ENCODE measurements at regions not wholly inside any gene's neighbourhood (a gene's known extent, or its start where the extent isn't known, plus 50 kb on each side); places are given as distances from the start of the nearest gene placed in this dataset.
A peak's percentile ranks its signal among the peaks of the same experiment; 100 is the strongest.
"Not testable (repeated sequence)": the region's sequence is repeated elsewhere in the genome, so short reads cannot be mapped to it uniquely, and the experiment has no call there.

DNA sequence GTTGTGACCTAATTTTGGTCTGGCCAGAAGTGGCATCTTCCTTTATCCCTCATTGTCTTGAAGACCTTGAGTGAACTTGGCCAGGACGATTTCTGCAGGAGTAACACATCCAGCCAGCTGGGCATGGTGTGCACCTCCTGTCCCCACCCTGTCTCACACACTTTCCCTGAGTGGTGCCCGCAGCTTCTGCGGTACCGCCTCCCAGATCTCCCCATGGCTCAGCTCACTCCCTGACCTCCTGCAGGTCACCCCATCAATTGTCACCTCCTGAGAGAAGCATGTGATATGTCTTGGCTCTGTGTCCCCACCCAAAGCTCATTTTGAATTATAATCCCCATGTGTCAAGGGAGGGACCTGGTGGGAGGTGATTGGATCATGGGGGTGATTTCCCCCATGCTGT, 50.2 kb upstream of the TP53I11 start:
- DNase-seq, result no peak

DNA sequence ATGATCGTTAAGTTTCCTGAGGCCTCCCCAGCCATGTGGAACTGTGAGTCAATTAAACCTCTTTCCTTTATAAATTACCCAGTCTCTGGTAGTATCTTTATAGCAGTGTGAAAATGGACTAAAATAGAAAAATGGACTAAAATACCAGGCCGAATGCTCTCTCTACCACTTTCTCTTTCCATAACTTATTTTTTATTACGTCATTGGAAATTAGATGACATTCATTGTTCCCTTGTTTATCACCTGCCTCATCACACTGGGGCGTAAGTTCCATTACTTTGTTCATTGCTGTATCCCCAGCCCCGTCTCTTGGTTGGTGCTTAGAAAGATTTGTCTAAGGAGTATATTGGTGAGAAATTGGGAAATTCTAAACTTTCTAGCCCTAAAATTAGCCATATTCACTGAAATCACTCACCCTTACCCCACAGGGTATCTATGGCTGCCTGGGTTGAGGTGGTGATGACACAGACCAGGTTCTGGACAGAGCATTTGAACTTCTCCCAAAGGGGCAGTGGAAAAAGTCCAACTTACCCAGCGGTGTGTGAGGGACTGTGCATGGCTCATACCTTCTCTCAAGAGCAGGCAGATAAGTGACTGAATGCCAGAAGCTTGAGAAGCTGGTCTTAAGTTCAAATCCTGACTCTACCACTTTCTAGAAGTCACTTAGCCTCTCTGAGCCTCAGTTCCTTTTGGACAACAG, 50.9 kb upstream of the TP53I11 start:
- DNase-seq, result no peak

- no peak for DNase-seq
These were observed 54.4 kb upstream of the TP53I11 start for GRCh38 chr11:45005106-45005505.

DNA sequence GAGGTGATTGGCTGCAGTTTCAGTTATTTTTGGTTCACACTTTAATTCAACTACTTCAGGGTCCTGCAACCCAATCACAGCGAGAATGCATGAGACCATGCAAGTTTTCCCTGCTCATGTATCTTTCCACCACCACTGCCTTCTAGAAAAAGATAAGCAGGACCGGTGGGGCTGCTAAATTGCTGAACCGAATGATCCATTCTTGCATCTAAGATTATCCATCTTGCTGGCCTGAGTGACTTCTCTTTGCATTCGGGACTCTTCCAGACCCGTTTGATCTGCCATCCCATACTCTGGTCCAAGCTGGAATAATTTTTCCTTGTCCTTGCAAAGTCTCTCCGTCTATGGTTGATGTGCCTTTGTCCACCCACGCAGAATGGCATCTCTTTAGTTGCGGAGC, 56.3 kb upstream of the TP53I11 start:
- DNase-seq, result no peak

DNA sequence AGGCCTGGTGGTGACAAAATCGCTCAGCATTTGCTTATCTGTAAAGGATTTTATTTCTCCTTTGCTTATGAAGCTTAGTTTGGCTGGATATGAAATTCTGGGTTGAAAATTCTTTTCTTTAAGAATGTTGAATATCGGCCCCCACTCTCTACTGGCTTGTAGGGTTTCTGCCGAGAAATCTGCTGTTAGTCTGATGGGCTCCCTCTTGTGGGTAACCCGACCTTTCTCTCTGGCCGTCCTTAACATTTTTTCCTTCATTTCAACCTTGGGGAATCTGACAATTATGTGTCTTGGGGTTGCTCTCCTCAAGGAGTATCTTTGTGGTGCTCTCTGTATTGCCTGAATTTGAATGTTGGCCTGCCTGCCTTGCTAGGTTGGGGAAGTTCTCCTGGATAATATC, 65.3 kb upstream of the TP53I11 start:
- DNase-seq, result not testable (repeated sequence)

DNA sequence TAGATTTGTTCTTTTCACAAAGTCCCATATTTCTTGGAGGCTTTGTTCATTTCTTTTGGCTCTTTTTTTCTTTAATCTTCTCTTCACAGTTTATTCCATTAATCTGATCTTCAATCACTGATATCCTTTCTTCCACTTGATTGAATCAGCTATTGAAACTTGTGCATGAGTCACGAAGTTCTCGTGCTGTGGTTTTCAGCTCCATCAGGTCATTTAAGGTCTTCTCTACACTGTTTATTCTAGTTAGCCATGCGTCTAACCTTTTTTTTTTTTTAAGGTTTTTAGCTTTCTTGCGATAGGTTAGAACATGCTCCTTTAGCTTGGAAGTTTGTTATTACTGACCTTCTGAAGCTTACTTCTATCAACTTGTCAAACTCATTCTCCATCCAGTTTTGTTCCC, 65.8 kb upstream of the TP53I11 start:
- DNase-seq, result not testable (repeated sequence)

GRCh38 chr11:45017329-45017728, 66.6 kb upstream of the TP53I11 start:
- no peak for DNase-seq

DNA sequence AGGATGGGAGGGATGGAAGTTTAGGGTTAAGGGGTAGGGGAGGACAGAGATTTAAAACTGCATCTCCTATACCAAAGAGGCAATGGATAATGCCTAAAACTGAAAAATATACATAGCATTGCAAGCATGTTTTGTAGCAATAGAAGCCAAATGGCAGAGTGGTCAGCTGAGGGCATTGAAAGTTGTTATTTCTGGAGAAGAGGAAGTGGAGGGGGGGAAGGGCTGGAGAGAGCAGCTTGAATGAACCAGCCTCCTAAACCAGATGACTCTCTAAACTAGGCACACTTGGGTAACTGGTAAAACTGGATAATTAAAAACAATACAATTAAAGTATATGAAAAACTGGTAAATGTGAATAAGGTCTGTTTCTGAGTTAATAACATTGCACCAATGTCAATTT, 70.3 kb upstream of the TP53I11 start:
- no peak for DNase-seq

- no peak for DNase-seq
These were observed 71.0 kb upstream of the TP53I11 start for GRCh38 chr11:45021692-45022141.

DNA sequence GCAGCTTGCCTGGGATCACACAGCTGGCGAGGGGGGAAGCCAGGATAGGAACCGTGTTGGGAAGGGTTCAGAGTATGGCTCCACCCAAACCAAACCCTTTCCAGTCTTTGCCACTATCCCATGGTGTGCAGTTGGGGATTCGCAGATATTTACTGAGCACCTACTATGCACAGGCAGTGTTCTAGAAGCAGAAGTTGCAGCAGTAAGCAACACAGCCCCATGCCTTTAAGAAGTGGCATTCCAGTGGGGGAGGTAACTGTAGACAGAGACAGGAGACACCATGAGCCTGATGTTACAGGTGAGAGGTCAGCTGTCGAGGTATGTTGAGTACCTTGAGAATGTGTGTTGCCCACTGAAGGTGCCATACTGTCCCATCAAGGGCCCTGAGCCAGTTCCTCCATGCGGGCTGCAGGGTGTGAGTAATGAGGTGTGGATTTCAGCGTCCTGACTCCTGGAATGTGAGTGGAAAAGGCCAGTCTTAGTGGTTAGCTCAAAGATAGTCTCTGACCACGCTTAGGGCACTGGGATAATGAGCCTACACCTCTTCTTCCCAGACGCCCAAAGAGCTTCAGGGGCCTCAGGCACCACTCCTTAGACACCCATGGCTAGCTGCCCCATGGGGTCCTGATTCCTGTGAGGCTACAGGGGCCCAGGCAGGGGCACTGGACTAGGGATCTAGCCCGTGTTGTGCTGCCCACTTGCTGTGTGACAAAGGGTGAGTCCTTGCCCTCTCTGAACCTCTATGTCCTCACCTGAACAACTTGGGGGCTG, 71.8 kb upstream of the TP53I11 start:
- DNase-seq, result no peak

DNA sequence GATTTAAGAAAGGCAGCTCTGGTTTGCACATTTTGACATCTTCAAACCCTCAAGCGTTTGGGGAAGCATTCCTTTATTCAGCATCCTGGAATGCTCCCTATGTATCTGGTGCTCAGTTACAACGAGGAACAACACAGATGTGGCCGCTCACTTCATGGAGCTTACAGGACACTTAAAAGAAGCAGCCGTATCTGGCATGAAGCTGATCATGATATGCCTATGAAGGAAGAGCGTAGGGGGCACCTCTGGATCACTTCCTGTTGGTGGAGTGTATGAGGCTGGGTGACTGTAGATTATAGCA, 72.3 kb upstream of the TP53I11 start:
- DNase-seq, result no peak

DNA sequence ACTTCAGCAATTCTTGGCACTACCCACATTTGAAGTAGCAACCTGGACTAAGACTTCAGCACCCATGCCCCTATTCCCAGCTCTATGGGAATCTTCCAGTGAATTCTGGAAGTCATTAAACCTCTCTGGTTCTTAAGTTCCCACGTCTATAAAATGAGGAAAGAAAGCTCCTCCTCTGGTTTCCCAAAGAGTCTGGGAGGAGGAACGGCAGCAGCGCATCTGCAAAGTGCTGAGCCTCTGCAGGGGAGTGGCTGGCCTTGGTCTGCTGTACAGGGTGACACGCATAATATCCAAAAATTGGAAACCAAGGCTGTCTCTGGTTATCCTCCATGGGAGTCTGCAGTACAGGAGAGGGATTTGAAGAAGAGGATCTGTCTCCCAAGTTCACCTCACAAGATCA, 73.6 kb upstream of the TP53I11 start:
- no peak for DNase-seq

GRCh38 chr11:45024846-45025588, 74.3 kb upstream of the TP53I11 start:
- DNase-seq, result no peak

DNA sequence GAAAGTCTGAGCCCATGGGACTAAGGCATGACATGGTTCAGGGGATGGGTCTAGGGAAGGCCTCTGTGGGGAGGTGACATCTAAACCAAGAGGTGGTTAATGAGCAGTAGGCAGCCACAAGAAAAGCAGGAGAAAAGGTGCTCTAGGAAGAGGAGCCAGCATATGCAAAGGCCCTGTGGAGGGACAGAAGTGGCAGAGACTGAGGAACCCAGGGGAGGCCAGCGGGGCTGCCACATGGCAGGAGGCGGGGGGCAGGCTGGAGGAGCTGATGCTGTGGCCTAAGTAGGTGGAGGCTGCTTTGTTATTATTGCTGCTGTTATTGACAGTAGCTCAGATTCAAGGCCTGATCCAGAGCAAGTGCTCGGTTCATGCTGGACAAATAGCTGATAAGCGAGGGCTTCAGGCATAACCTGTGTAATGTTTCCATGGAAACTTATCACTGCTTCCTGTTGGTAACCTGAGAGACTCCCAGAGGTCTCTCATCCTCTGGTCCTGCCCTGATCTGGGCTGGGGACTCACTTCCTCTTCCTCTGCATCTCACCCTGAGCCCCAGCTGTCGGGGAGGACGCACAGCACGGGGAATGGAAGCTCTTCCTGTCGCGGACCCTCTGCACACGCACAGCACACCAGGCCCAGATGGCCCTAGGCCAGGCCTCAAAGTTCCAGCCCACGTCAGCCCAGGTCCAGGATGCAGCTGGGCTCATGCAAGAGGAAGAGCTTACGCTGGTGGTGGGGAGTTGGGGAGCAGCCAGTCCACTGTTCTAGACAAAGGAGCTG, 75.2 kb upstream of the TP53I11 start:
- peak; percentile 9 to 48 for DNase-seq

DNA sequence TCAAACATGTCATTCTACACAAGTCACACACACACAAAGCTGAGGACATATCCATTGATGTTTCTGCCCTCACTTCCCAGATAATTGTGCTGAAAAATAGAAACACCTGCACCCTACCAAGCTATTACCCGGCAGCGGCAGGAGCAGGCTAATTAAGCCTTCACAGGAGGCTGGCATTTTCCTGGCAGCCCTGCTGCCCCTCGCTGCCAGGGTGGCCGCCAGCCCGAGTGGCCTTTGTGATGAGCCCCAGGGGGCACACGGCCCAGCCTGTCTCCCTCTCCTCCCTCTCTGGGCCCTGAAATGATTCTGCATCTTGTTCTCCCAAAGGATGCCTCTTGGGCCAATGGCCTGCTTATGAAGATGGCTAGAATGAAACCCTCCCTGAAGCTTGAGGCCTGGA, 76.2 kb upstream of the TP53I11 start:
- DNase-seq, result no peak

DNA sequence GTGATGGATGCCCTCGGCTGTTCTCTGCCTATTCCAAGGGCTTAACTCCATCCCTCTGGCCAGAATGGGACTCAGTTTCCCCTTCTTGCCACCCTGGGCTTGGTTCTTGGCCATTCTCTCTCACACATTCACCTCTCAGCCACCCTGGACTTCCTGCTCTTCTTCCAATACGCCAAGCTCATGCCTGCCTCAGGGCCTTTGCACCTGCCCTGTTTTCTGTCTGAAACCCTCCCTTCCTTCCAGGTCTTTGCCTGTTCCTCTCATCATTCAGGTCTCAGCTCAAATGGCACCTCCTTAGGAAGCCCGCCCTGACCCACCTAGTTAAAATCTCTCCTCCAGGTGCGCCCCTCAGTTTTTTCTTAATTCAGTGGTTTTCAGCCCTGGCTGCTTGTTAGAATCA, 76.6 kb upstream of the TP53I11 start:
- DNase-seq, result no peak

DNA sequence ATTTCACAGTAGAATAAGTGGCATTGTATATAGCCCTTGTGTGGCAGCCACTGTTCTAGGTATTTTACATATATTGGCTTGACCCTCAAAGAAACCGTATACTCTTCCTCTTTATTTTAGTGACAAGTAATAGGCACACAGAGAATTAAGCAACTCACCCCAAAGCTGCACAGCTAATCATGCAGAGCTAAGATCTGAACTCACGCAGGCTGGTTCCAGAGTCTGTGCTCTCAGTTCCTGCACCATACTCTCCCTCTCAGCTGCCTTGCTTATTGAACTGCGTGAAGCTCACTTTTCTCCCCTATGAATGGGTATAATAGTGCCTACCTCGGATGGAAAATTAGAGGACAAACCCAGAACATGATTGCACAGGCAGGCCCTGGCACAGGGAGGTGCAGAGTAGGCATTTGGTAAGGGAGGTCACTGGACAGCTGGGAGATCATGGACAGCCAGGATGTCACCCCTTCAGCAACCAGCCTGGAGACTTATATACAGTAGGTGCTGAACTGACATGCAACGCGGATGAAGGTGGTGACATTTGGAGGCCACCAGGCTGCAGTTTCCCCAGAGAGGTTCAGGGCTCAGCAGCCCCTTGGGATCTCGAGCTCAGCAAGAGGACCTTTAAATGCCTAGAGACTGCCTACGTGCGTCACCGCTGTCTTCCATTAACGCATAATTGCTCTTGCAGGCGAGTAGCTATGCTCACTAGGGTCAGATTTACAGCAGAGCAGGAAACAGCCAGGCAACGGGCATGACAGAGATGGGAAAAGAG, 78.4 kb upstream of the TP53I11 start:
- DNase-seq, result peak in 1 of 2 donors; percentile 34

GRCh38 chr11:45030778-45031177, 80.1 kb upstream of the TP53I11 start:
- no peak for DNase-seq

DNA sequence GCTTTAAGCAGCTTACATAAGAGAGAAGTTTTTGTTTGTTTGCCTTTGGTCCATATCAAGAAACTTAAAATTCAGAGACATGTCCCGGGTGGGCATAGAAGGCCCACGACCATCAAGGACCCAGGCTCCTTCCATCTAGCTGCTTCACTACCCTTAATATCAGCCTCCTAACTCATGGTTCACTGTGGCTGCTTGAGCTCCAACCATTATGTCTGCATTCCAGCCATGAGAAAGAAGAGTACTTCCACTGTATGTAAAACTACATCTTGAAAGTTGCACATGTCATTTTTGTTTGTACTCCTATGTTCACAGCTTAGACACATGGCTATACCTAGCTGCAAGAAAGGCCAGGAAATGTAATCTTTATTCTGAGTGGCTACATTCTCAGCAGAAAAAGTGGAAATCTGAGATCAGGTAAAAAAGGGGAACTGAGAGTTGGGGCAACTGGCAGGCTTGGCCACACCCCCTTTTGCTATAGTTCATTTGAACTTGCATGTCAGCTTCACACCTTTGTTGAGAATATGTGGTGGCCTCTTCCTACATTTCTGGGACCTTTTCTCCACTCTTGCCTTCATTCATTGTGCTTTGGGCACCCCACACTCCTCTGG, 81.3 kb upstream of the TP53I11 start:
- peak in 1 of 2 donors; percentile 55 for DNase-seq

DNA sequence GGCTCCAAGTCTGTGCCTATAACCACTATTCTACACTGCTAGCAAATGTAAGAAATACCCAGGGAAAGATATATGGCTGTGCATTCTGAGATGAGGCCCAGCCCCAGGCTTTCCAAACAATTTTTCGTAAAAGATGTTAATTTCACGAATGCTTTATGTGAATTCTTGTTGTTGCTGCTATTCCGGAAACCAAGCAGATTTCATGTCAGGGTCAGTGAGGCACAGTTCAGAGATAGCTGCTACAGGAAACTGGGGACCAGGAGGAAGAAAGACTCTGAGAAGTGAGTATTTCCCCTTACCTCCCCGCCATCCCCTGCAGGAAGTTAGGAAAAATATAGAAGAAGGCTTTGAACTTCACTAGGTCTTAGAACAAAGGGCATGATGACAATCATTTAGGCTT, 84.7 kb upstream of the TP53I11 start:
- no peak for DNase-seq

GRCh38 chr11:45036010-45036409, 85.3 kb upstream of the TP53I11 start:
- DNase-seq, result no peak

GRCh38 chr11:45036733-45037132, 86.0 kb upstream of the TP53I11 start:
- DNase-seq, result no peak

Measured in CD4-positive, alpha-beta T cell treated with Interferon alpha-2 for 1 hour (primary cell).